GM21360 (cell line): ENCODE measurements at regions not wholly inside any gene's neighbourhood (a gene's known extent, or its start where the extent isn't known, plus 50 kb on each side); places are given as distances from the start of the nearest gene placed in this dataset.
A peak's percentile ranks its signal among the peaks of the same experiment; 100 is the strongest.

ENCODE experiments used
- ATAC-seq: cut with Tn5 transposase; IDR thresholded peaks from one replicate; pipeline ENCODE4 v1.9.1; 2021; ENCODE audit warnings: mild to moderate bottlenecking, moderate library complexity; ENCODE audit not compliant: unreplicated experiment

GRCh38 chr6:91761621-91762020 is 1174.7 kb upstream of the MAP3K7 start:
- no peak for ATAC-seq

- no peak for ATAC-seq
These were observed 1167.8 kb upstream of the MAP3K7 start for GRCh38 chr6:91754691-91755090.

GRCh38 chr6:91751526-91751925 is 1164.7 kb upstream of the MAP3K7 start:
- ATAC-seq, result no peak

GRCh38 chr6:91744566-91744965 is 1157.7 kb upstream of the MAP3K7 start:
- ATAC-seq, result no peak

GRCh38 chr6:91743756-91744155 is 1156.9 kb upstream of the MAP3K7 start:
- no peak for ATAC-seq

GRCh38 chr6:91731939-91732338 is 1145.1 kb upstream of the MAP3K7 start:
- ATAC-seq, result no peak

- no peak for ATAC-seq
These were observed 1143.8 kb upstream of the MAP3K7 start for GRCh38 chr6:91730710-91731109.

GRCh38 chr6:91720324-91720723 is 1133.5 kb upstream of the MAP3K7 start:
- no peak for ATAC-seq

- peak; percentile 44 for ATAC-seq
These were observed 1132.5 kb upstream of the MAP3K7 start for GRCh38 chr6:91719414-91719813.

- ATAC-seq, result peak; percentile 78
These were observed 1131.3 kb upstream of the MAP3K7 start for GRCh38 chr6:91718198-91718597.

- ATAC-seq, result no peak
These were observed 1130.2 kb upstream of the MAP3K7 start for GRCh38 chr6:91717094-91717493.

- ATAC-seq, result no peak
These were observed 1129.5 kb upstream of the MAP3K7 start for GRCh38 chr6:91716361-91716760.

- ATAC-seq, result no peak
These were observed 1128.4 kb upstream of the MAP3K7 start for GRCh38 chr6:91715171-91715805.

- no peak for ATAC-seq
These were observed 1127.0 kb upstream of the MAP3K7 start for GRCh38 chr6:91713911-91714310.

GRCh38 chr6:91711518-91711917 is 1124.6 kb upstream of the MAP3K7 start:
- ATAC-seq, result no peak

- ATAC-seq, result no peak
These were observed 1123.5 kb upstream of the MAP3K7 start for GRCh38 chr6:91710342-91710741.

- no peak for ATAC-seq
These were observed 1121.7 kb upstream of the MAP3K7 start for GRCh38 chr6:91708534-91708933.

- ATAC-seq, result no peak
These were observed 1118.8 kb upstream of the MAP3K7 start for GRCh38 chr6:91705646-91706045.

- no peak for ATAC-seq
These were observed 1117.7 kb upstream of the MAP3K7 start for GRCh38 chr6:91704531-91704930.

- ATAC-seq, result peak; percentile 56
These were observed 1110.3 kb upstream of the MAP3K7 start for GRCh38 chr6:91697010-91697695.

GRCh38 chr6:91695221-91695620 is 1108.3 kb upstream of the MAP3K7 start:
- ATAC-seq, result no peak

- ATAC-seq, result no peak
These were observed 1107.3 kb upstream of the MAP3K7 start for GRCh38 chr6:91694016-91694654.
